RWPE2 (cell line): ENCODE measurements at regions not wholly inside any gene's neighbourhood (a gene's known extent, or its start where the extent isn't known, plus 50 kb on each side); places are given as distances from the start of the nearest gene placed in this dataset.

Source experiments
- ATAC-seq: fragments of 200-7000 bp; cut with Tn5 transposase; 3 replicates; pipeline ENCODE4 v1.9.1; 2021; ENCODE audit warnings: low read depth
- DNase-seq: peaks from one replicate; pipeline ENCODE4 v3.0.0-alpha.2; 2020; ENCODE audit warnings: low spot score
- H3K27ac ChIP-seq: fragments of 450-650 bp; 2 replicates; pipeline ENCODE4 v1.5.1; 2017; ENCODE audit warnings: mild to moderate bottlenecking; ENCODE audit not compliant: poor library complexity, severe bottlenecking
- H3K27me3 ChIP-seq: fragments of 250-450 bp; sonication (Bioruptor Pico); 2 replicates; pipeline ENCODE4 v1.5.1; 2021; ENCODE audit warnings: mild to moderate bottlenecking, moderate library complexity; ENCODE audit not compliant: insufficient read depth, poor library complexity, severe bottlenecking
- H3K36me3 ChIP-seq: fragments of 250-450 bp; sonication (Bioruptor Pico); 2 replicates; pipeline ENCODE4 v1.5.1; 2020; ENCODE audit warnings: low read depth, mild to moderate bottlenecking, moderate library complexity
- H3K4me1 ChIP-seq: fragments of 250-450 bp; sonication (Bioruptor Pico); 2 replicates; pipeline ENCODE4 v1.5.1; 2021; ENCODE audit warnings: mild to moderate bottlenecking, moderate library complexity; ENCODE audit not compliant: insufficient read depth, poor library complexity, severe bottlenecking
- H3K4me3 ChIP-seq: fragments of 250-450 bp; sonication (Bioruptor Pico); 2 replicates; pipeline ENCODE4 v1.5.1; 2021; ENCODE audit warnings: mild to moderate bottlenecking, moderate library complexity; ENCODE audit not compliant: severe bottlenecking
- H3K9me3 ChIP-seq: fragments of 250-450 bp; sonication (Bioruptor Pico); 2 replicates; pipeline ENCODE4 v1.5.1; 2021; ENCODE audit warnings: mild to moderate bottlenecking, moderate library complexity; ENCODE audit not compliant: severe bottlenecking
- TF ChIP-seq, protein P1 (sequence below): fragments of 450-650 bp; IDR thresholded peaks from one replicate; pipeline ENCODE4 v1.5.1; 2017; ENCODE audit warnings: mild to moderate bottlenecking, moderate library complexity; ENCODE audit not compliant: poor library complexity, severe bottlenecking

DNA sequence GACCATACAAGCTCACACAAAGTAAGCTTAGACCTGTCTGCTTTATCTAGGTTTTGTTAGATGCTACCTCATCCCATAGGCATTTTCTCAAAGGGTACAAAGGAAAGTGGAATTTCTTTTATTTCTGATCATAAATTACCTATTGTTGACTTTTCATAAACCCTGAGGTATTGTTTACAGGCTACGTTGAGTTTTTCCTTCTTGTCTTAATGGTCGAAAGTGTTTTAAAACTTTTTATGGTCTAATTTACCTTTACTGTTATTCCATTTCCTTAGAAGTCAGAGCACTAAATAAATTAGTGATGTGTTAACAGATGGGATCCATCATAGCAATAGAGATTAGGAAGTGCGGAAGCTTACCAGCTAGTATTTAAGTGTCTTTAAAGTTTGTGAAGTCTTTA lies 159.2 kb upstream of the GABRA2 start:
- Histone ChIP-seq H3K27ac (no peak overlapping the region), H3K27me3 (peaks cover 15% of the 10 kb centered on the region), H3K9me3 (no peaks in the 10 kb centered on the region), H3K36me3 (no peaks in the 10 kb centered on the region), H3K4me3 (no peak overlapping the region), H3K4me1 (no peaks in the 10 kb centered on the region)
- ATAC-seq (no peak), DNase-seq (no peak)
- TF ChIP-seq, protein P1, sequence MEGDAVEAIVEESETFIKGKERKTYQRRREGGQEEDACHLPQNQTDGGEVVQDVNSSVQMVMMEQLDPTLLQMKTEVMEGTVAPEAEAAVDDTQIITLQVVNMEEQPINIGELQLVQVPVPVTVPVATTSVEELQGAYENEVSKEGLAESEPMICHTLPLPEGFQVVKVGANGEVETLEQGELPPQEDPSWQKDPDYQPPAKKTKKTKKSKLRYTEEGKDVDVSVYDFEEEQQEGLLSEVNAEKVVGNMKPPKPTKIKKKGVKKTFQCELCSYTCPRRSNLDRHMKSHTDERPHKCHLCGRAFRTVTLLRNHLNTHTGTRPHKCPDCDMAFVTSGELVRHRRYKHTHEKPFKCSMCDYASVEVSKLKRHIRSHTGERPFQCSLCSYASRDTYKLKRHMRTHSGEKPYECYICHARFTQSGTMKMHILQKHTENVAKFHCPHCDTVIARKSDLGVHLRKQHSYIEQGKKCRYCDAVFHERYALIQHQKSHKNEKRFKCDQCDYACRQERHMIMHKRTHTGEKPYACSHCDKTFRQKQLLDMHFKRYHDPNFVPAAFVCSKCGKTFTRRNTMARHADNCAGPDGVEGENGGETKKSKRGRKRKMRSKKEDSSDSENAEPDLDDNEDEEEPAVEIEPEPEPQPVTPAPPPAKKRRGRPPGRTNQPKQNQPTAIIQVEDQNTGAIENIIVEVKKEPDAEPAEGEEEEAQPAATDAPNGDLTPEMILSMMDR = no peak

DNA sequence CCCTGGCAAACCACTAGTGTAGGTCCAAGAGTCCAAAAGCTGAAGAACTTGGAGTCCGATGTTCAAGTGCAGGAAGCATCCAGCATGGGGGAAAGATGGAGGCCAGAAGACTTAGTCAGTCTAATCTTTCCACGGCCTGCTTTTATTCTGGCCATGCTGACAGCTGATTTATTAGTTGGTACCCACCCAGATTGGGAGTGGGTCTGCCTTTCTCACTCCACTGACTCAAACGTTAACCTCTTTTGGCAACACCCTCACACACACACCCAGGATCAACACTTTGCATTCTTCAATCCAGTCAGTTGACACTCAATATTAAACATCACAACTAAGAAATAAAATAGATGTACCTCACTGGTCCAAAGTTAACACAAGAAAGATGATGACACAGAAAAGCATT lies 134.8 kb upstream of the GABRA2 start:
- TF ChIP-seq, protein P1 = no peak
- Histone ChIP-seq H3K4me1 (no peaks in the 10 kb centered on the region), H3K36me3 (no peaks in the 10 kb centered on the region), H3K27me3 (no peaks in the 10 kb centered on the region), H3K4me3 (no peak overlapping the region), H3K9me3 (no peaks in the 10 kb centered on the region), H3K27ac (no peak overlapping the region)
- DNase-seq = no peak
- ATAC-seq = no peak

DNA sequence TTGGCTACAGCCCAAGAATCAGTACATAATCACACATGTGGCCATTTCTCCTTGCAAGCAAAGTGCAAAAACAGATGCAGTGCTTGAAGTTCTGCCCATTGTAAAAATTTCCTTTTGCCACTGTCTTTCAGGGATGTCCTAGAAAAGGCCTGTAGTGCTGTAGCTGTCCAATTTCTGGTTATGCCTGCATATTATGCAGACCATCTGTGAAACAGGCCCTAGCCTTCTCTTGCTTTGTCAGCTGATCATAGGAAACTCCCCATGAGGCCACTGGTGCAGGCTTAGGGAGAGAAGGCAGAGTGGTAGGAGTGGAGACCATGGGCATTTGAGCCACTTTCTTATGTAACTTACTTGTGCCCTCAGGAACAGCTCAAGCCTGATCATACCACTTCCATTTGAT lies 130.4 kb upstream of the GABRA2 start:
- TF ChIP-seq, protein P1 = no peak
- no peaks in the 10 kb centered on the region for H3K9me3 ChIP-seq
- H3K4me3 ChIP-seq = no peak overlapping the region
- H3K4me1 ChIP-seq = no peaks in the 10 kb centered on the region
- H3K27me3 ChIP-seq = no peaks in the 10 kb centered on the region
- no peak for ATAC-seq
- no peaks in the 10 kb centered on the region for H3K36me3 ChIP-seq
- no peak for DNase-seq
- no peak overlapping the region for H3K27ac ChIP-seq

DNA sequence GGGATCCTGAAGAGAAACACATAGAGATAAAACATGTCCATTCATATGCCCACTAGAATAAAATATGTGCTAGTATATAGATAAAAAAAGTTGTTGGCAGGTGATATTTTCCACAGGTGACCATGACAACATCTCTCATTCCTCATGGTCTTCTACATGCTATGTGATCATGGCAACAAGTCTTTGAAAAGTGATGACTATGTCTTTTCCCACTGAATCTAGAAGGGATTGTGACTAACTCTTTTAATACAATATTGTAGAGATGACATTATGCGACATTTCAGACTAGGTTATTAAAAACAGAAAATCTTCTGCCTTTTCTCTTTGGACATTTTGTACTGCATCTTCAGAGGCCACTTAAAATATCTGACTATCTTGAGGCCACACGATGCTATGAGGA lies 126.0 kb upstream of the GABRA2 start:
- DNase-seq (no peak), ATAC-seq (no peak)
- no peaks in the 10 kb centered on the region for H3K36me3 ChIP-seq
- TF ChIP-seq, protein P1 = no peak
- no peak overlapping the region for H3K27ac ChIP-seq
- no peaks in the 10 kb centered on the region for H3K9me3 ChIP-seq
- no peaks in the 10 kb centered on the region for H3K27me3 ChIP-seq
- no peaks in the 10 kb centered on the region for H3K4me1 ChIP-seq
- H3K4me3 ChIP-seq = no peak overlapping the region

DNA sequence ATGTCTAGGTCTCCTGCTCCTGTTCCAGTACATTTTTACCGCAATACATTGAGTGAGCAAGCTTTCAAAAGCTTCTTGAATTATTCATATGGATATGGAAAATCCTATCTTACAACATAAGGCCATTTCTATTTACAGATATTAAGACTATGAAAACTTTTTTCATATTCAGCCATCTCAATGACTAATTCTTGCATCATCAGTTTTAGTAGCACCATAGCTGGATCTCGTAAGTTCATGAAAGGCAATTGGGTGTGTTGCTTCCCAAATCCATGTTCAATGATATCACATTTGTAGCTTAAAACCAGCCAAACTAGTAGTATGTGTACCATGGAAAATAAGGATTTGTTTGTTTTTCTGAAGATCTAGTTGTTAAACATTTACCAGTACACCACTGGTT lies 118.3 kb upstream of the GABRA2 start:
- peak; percentile 64 for ATAC-seq
- 0 out of 2 replicates have a peak, but pooled peaks cover 5% of the 10 kb centered on the region for H3K36me3 ChIP-seq
- no peak for DNase-seq
- no peaks in the 10 kb centered on the region for H3K9me3 ChIP-seq
- peaks cover 45% of the 10 kb centered on the region for H3K4me1 ChIP-seq
- no peak overlapping the region for H3K4me3 ChIP-seq
- no peaks in the 10 kb centered on the region for H3K27me3 ChIP-seq
- TF ChIP-seq, protein P1 = no peak
- H3K27ac ChIP-seq = peak overlapping the region; percentile 89
